H1 (cell line): ENCODE measurements at regions not wholly inside any gene's neighbourhood (a gene's known extent, or its start where the extent isn't known, plus 50 kb on each side); places are given as distances from the start of the nearest gene placed in this dataset.

Experiments used
- CBX8 ChIP-seq: fragments of 300-800, 300-1000 bp; sonication (generic); IDR thresholded peaks from 2 replicates; pipeline ENCODE4 v1.7.1; 2016; ENCODE audit warnings: low read depth, low read length, borderline replicate concordance
- ZNF274 ChIP-seq: IDR thresholded peaks from 2 replicates; pipeline ENCODE4 v1.7.0; 2012; ENCODE audit warnings: low read length, borderline replicate concordance; ENCODE audit errors: extremely low read depth
- TF ChIP-seq, protein P1 (sequence below): fragments of 300-600 bp; sonication (generic); IDR thresholded peaks from 2 replicates; pipeline ENCODE4 v1.7.1; 2012; ENCODE audit warnings: low read length, moderate library complexity, mild to moderate bottlenecking, inconsistent platforms; ENCODE audit not compliant: insufficient replicate concordance

DNA sequence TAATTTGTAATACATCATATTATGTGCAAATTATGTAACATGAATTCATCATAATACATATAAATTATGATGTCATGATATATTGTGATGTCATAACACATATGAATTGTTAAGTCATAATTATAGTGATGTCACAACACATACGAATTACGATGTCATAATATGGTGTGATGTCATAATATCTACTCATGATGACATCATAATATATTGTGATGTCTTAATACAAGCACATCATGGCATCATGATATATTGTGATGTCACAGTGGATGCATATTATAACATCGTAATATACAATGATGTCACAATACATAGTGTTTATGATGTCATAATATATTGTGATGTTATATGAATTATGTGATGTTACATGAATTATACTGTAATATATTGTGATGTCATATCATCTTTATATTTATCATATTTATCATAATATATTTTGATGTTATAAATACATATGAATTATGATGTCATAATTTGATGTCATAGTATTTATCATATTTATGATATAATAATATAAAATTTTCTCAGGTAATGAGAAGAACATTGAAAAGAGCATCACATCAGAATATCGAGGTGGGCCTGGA, 1793.0 kb downstream of the TP53TG3F start (continued):
- no peak for TF ChIP-seq ZNF274
- TF ChIP-seq, protein P1, sequence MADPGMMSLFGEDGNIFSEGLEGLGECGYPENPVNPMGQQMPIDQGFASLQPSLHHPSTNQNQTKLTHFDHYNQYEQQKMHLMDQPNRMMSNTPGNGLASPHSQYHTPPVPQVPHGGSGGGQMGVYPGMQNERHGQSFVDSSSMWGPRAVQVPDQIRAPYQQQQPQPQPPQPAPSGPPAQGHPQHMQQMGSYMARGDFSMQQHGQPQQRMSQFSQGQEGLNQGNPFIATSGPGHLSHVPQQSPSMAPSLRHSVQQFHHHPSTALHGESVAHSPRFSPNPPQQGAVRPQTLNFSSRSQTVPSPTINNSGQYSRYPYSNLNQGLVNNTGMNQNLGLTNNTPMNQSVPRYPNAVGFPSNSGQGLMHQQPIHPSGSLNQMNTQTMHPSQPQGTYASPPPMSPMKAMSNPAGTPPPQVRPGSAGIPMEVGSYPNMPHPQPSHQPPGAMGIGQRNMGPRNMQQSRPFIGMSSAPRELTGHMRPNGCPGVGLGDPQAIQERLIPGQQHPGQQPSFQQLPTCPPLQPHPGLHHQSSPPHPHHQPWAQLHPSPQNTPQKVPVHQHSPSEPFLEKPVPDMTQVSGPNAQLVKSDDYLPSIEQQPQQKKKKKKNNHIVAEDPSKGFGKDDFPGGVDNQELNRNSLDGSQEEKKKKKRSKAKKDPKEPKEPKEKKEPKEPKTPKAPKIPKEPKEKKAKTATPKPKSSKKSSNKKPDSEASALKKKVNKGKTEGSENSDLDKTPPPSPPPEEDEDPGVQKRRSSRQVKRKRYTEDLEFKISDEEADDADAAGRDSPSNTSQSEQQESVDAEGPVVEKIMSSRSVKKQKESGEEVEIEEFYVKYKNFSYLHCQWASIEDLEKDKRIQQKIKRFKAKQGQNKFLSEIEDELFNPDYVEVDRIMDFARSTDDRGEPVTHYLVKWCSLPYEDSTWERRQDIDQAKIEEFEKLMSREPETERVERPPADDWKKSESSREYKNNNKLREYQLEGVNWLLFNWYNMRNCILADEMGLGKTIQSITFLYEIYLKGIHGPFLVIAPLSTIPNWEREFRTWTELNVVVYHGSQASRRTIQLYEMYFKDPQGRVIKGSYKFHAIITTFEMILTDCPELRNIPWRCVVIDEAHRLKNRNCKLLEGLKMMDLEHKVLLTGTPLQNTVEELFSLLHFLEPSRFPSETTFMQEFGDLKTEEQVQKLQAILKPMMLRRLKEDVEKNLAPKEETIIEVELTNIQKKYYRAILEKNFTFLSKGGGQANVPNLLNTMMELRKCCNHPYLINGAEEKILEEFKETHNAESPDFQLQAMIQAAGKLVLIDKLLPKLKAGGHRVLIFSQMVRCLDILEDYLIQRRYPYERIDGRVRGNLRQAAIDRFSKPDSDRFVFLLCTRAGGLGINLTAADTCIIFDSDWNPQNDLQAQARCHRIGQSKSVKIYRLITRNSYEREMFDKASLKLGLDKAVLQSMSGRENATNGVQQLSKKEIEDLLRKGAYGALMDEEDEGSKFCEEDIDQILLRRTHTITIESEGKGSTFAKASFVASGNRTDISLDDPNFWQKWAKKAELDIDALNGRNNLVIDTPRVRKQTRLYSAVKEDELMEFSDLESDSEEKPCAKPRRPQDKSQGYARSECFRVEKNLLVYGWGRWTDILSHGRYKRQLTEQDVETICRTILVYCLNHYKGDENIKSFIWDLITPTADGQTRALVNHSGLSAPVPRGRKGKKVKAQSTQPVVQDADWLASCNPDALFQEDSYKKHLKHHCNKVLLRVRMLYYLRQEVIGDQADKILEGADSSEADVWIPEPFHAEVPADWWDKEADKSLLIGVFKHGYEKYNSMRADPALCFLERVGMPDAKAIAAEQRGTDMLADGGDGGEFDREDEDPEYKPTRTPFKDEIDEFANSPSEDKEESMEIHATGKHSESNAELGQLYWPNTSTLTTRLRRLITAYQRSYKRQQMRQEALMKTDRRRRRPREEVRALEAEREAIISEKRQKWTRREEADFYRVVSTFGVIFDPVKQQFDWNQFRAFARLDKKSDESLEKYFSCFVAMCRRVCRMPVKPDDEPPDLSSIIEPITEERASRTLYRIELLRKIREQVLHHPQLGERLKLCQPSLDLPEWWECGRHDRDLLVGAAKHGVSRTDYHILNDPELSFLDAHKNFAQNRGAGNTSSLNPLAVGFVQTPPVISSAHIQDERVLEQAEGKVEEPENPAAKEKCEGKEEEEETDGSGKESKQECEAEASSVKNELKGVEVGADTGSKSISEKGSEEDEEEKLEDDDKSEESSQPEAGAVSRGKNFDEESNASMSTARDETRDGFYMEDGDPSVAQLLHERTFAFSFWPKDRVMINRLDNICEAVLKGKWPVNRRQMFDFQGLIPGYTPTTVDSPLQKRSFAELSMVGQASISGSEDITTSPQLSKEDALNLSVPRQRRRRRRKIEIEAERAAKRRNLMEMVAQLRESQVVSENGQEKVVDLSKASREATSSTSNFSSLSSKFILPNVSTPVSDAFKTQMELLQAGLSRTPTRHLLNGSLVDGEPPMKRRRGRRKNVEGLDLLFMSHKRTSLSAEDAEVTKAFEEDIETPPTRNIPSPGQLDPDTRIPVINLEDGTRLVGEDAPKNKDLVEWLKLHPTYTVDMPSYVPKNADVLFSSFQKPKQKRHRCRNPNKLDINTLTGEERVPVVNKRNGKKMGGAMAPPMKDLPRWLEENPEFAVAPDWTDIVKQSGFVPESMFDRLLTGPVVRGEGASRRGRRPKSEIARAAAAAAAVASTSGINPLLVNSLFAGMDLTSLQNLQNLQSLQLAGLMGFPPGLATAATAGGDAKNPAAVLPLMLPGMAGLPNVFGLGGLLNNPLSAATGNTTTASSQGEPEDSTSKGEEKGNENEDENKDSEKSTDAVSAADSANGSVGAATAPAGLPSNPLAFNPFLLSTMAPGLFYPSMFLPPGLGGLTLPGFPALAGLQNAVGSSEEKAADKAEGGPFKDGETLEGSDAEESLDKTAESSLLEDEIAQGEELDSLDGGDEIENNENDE = no peak
- TF ChIP-seq CBX8 = no peak
